ENCODE measurements at regions not wholly inside any gene's neighbourhood (a gene's known extent, or its start where the extent isn't known, plus 50 kb on each side); places are given as distances from the start of the nearest gene placed in this dataset.
A peak's percentile ranks its signal among the peaks of the same experiment; 100 is the strongest.
"Not testable (repeated sequence)": the region's sequence is repeated elsewhere in the genome, so short reads cannot be mapped to it uniquely, and the experiment has no call there.

DNA sequence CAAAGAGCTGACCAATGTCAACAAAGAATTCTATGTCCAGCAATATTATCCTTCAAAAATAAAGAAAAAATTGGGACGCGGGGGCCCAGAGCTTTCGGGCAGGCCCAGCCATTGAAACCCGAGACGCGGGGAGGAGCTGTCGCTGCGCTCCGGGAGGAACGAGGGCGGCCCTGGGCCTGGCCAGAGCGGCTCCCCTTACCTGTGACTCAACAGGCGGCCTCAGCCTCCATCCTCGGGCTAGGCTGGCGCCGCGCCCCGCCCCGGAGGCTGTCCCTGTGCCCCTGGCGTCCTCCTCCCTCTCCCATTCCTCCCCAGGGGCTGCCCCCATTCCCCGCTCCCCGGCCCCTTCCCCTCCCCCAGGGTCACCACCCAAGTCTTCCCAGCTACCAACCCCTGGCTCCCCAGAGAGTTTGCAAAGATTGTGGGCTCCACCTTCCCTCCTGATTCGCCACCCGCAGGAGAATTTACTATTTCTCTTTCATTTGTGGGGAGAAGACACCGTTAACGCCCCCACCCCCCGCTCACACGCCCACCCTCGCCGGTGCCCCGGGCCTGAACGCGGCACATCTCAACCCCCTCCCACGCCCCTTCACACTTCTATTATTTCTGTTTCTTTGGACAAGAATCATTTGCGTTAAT, 127.9 kb downstream of the ARRDC4 start:
- not testable (repeated sequence) for DNase-seq

DNA sequence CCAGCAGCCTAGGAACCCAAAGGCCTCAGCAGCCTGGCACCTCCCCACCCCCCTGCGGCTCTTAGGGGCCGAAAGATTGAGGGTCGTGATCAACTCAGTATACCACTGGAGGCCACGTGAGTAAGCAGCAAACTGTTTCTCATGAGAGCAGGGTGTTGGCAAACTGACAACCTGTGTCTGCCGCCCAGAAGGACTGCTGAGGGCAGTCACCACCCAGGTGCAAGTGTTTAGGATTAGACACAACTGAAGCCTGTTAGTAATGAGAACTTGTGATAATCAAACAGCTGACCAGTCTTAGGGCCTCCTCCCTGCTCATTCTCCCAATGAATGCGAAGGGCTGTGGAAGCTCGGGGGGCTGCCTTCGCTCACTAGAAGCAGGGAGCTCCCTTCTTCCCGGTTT, 128.8 kb downstream of the ARRDC4 start:
- not testable (repeated sequence) for DNase-seq

DNA sequence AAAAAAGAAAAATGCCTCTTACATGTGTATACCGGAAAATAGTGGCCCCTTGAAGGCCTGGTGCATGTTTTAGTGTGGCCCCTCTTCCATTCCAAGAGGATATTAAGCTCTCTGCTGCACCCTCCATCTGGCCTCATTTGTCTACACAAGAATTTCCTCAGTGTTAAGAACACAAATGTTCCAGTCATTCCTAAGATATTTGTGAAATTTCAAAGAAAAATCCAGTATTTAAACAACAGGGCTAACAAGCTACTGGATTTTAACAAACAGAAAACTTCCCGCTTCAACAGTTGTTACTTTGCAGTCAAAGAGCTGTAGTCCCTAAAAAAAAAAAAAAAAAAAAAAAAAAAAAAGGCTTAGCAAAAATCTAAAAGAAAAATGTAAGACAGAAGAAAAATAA, 137.5 kb downstream of the ARRDC4 start:
- peak in 1 of 2 experiments; percentile 21 for DNase-seq

DNA sequence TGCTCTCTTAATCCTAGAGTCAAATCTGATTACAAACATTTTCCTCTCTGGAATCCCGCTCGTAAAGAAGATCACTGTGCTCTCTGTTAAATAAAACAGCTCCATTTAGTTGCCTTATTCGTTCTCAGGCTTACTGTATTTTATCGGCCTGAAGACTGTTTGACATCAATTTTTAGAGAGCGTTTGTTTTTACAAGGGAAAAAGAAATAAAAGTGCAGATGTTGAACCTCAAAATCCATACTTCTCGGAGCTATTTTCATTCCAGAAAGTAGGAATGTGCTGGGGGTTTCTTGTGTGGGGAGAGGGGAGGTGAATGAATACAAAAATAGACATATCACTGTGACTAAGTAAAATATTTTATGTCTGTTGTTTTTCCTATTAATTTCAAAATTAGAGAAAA, 140.1 kb downstream of the ARRDC4 start:
- DNase-seq, result not testable (repeated sequence)

DNA sequence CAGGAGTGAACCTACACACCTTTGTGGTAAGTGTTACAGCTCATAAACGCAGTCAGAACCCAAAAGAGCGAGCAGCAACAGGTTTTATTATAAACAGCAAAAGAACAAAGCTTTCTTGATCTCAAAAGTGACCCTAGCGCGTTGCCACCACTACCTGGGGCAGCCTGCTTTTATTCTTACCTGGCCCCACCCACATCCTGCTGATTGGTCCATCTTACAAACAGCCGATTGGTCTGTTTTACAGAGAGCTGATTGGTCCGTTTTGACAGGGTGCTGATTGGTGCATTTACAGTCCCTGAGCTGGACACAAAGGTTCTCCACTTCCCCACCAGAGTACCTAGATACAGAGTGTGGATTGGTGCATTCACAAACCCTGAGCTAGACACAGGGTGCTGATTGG, 143.1 kb downstream of the ARRDC4 start:
- DNase-seq, result no peak

GRCh38 chr15:98104386-98105151, 144.1 kb downstream of the ARRDC4 start:
- DNase-seq, result not testable (repeated sequence)

GRCh38 chr15:98106615-98107194, 146.2 kb downstream of the ARRDC4 start:
- peak; percentile 82 to 89 for DNase-seq

DNA sequence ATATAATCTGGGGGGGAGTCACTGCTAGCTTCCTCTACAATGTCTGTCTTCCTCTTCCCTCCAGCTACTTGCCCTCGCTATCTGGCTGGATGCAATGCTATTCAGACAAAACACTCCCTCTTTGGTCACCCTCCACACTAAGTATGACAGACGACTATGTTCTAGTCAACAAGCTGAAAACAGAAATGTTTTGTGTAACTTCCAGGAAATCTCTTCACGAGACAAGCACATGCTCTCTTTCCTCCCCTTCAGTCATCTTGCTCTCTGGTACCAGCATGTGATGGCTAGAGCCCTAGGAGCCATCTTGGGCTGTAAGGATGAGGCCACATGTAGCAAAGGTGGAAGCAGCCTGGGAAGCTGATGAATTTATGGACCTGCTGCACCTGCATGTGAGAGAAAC, 151.3 kb downstream of the ARRDC4 start:
- no peak for DNase-seq

DNA sequence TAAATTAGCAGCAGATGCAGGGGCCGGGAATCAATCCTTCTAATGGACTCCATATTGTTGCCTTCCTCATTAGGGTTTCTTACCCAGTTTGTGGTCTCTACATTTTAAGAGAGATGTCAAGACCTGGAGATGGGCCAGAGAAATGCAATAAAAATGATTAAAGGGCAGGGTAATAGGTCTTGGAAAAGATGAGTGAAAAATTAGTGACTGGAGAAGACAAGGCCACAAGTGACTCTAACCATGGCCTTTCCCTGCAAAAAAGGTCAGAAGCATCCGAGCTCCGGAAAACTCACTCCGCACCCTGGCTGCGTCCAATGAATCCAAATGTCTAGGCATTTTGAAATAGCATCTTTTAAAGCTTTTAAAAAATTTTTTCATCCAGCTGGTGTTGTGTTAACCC, 152.8 kb downstream of the ARRDC4 start:
- DNase-seq, result no peak

GRCh38 chr15:98120561-98120960, 160.1 kb downstream of the ARRDC4 start:
- no peak for DNase-seq

- peak in 1 of 2 experiments; percentile 15 for DNase-seq
Measured at GRCh38 chr15:98121536-98121935, 161.0 kb downstream of the ARRDC4 start.

DNA sequence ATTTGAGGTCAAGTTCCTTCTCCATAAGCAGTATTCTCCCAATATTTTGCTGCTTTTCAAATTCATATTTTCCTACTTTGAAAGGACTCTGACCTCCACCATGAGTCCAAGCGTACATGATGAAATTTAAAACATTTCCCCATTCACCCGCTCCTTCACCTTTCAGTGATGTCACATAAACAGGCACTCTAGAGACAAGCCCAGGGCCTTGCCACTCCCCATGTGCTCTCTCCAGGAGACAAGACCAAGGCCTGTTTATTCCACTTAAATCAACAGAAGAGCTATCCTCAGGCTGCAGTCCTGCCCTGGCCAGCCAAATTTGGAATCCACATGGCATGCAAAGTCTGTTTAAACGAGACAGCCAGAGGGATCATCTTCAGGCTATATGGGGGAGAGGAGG, 161.5 kb downstream of the ARRDC4 start:
- no peak for DNase-seq

DNA sequence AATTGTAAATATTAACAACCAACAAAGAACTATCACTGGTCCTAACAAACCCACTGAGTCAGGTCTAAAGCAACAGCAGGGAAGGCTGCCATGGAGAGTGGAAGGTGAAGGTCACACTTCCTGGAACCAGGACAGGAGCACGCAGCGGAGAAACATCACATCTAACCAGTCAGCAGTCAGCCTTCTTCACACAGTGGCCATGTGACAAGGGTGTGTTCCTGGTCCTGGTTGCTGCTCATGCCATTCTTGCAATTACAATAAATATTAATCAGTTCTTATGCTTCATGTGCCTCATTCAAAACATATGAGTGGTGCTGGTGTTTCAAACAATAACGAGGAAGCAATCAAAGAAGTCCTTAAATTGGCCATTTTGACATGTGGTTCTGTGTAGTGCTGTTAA, 162.8 kb downstream of the ARRDC4 start:
- no peak for DNase-seq

GRCh38 chr15:98123834-98124233, 163.3 kb downstream of the ARRDC4 start:
- DNase-seq, result no peak

- no peak for DNase-seq
Measured at GRCh38 chr15:98124581-98124980, 164.1 kb downstream of the ARRDC4 start.

DNA sequence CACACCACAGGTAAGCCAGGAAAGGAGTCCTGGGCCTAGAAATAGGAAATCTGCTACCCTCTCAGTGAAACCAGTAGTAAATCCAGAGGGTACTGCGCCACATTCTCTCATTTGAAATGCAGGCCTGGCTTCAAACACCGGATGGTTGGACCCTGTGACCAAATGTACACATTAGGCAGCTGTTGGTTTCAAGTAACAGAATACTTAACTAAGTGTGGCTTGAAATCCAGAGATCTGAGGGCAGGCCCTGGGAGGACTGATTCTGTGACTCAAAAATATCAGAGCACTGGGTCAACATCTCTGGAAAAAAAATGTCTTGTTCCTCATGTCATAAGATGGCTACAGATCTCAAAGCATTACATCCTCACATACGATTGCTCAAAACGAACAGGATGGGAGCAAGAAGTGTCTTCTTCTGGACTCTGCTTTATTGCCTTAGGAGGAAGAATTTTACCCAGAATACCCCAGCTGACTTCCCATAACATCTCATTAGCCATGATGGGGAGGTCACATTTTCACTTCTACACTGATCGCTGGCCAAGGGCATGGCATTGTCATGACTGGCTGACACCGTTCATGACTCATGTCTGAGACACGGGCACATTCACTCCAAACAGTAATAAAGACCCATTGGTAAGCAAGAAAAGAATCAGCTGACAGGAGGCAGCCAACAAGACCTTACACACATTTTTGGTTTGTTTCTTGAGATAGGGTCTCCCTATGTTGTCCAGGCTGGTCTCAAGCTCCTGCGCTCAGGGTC, 166.0 kb downstream of the ARRDC4 start:
- DNase-seq, result no peak

GRCh38 chr15:98127586-98127985, 167.1 kb downstream of the ARRDC4 start:
- no peak for DNase-seq

GRCh38 chr15:98131924-98132323, 171.4 kb downstream of the ARRDC4 start:
- no peak for DNase-seq

DNA sequence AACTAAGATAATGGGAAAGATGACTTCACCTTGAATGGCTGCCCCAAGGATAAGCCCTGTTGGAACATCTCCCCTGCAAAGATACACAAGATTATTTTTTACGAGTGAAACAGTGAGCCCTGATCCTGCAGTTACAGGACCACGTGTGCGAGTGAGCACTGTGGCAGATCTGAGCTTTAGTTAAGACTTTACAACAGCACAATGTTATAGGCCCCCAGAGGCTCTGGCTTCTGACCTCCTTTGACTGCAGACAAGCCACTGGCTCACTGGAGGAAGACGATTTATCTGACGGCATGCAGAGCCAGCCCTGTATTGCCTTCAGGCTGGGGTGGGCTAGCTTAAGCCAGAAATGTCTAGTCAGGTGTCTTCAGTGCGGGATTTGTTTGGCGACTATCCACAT, 174.4 kb downstream of the ARRDC4 start:
- no peak for DNase-seq

GRCh38 chr15:98138910-98139309, 178.4 kb downstream of the ARRDC4 start:
- no peak for DNase-seq

- no peak for DNase-seq
Measured at GRCh38 chr15:98139337-98139736, 178.8 kb downstream of the ARRDC4 start.

GRCh38 chr15:98142572-98142971, 182.1 kb downstream of the ARRDC4 start:
- no peak for DNase-seq

DNA sequence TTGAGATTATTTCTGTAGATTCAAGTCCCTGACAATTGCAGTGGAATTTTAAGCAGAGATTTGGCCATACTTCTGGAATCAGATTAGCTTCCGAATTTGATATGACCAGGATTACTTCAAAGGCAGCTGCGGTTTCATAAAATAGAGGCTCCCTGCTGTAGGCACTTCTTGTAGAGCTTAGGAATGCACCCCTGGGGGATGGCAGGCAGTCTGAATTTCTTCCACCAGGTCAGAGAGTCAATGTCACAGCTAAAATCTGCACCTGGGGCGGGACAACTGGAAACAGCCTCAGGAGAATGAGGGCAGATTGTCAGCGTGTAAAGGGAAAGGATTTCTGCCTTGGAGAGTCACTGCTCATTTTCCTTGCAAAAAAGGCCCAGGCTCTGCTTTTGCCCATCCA, 182.6 kb downstream of the ARRDC4 start:
- DNase-seq, result no peak

- DNase-seq, result no peak
Measured at GRCh38 chr15:98144388-98144787, 183.9 kb downstream of the ARRDC4 start.

Data from NCI-H524 (cell line).